ENCODE measurements at regions not wholly inside any gene's neighbourhood (a gene's known extent, or its start where the extent isn't known, plus 50 kb on each side); places are given as distances from the start of the nearest gene placed in this dataset.

GRCh38 chr1:58896246-58897183 lies 112.7 kb upstream of the JUN start (continued):
- no peak for TF ChIP-seq SREBF2 (CRISPR knock-in tag; IDR thresholded peaks at IDR 0.05)
- TF ChIP-seq HOMEZ (CRISPR knock-in tag; IDR thresholded peaks at IDR 0.05) = peak; percentile 85; the same call in 1 of the 2 replicates
- TF ChIP-seq ZNF584 (CRISPR knock-in tag; IDR thresholded peaks at IDR 0.05; ENCODE audit: low read depth) = peak; percentile 81
- no peak for TF ChIP-seq HMG20A (CRISPR knock-in tag; conservative IDR thresholded peaks at IDR 0.05)
- peak; percentile 84 for TF ChIP-seq DPF2 (IDR thresholded peaks at IDR 0.05)
- peak; percentile 56 for TF ChIP-seq CREM (IDR thresholded peaks at IDR 0.05; ENCODE audit: low read depth)
- TF ChIP-seq GTF2E2 (tag; IDR thresholded peaks at IDR 0.05) = peak; percentile 61; the same call in 1 of the 2 replicates
- peak; percentile 66; the same call in 1 of the 2 replicates for TF ChIP-seq ZNF197 (CRISPR knock-in tag; IDR thresholded peaks at IDR 0.05; ENCODE audit: low read depth)
- peak; percentile 25; the same call in 1 of the 2 replicates for TF ChIP-seq STAT5A (IDR thresholded peaks at IDR 0.05; ENCODE audit: borderline replicate concordance, low read length)
